Trophoblast cell (in vitro differentiated cells and primary cell): ENCODE measurements at regions not wholly inside any gene's neighbourhood (a gene's known extent, or its start where the extent isn't known, plus 50 kb on each side); places are given as distances from the start of the nearest gene placed in this dataset.
"Not testable (repeated sequence)": the region's sequence is repeated elsewhere in the genome, so short reads cannot be mapped to it uniquely, and the experiment has no call there.

Source experiments
- DNase-seq, 2 donors: peaks; one replicate each; pipeline ENCODE4 v3.0.0-alpha.2; 2016
- H2AFZ ChIP-seq: 2 replicates; pipeline ENCODE4 v1.6.1; 2013; ENCODE audit warnings: low read length, moderate library complexity, mild to moderate bottlenecking; ENCODE audit not compliant: insufficient read depth, poor library complexity
- H2AK5ac ChIP-seq: 2 replicates; pipeline ENCODE4 v1.6.1; 2013; ENCODE audit warnings: mild to moderate bottlenecking, low read length
- H2BK120ac ChIP-seq: 2 replicates; pipeline ENCODE4 v1.6.1; 2013; ENCODE audit warnings: low read length, mild to moderate bottlenecking, moderate library complexity; ENCODE audit not compliant: insufficient read depth, poor library complexity
- H2BK12ac ChIP-seq: 2 replicates; pipeline ENCODE4 v1.6.1; 2013; ENCODE audit warnings: mild to moderate bottlenecking, low read length, moderate library complexity
- H2BK5ac ChIP-seq: 2 replicates; pipeline ENCODE4 v1.6.1; 2013; ENCODE audit warnings: low read length, low read depth, moderate library complexity, mild to moderate bottlenecking; ENCODE audit not compliant: poor library complexity
- H3K14ac ChIP-seq: 2 replicates; pipeline ENCODE4 v1.6.1; 2013; ENCODE audit warnings: mild to moderate bottlenecking, low read length
- H3K18ac ChIP-seq: 2 replicates; pipeline ENCODE4 v1.6.1; 2013; ENCODE audit warnings: mild to moderate bottlenecking, low read length
- H3K23ac ChIP-seq: 2 replicates; pipeline ENCODE4 v1.6.1; 2013; ENCODE audit warnings: low read length
- H3K27ac ChIP-seq: 2 replicates; pipeline ENCODE4 v1.5.1; 2013; ENCODE audit warnings: low read depth, mild to moderate bottlenecking, inconsistent platforms, low read length, moderate library complexity
- H3K27me3 ChIP-seq: 2 replicates; pipeline ENCODE4 v1.6.1; 2013; ENCODE audit warnings: inconsistent platforms, mild to moderate bottlenecking, low read length, moderate library complexity; ENCODE audit not compliant: insufficient read depth
- H3K36me3 ChIP-seq, 2 experiments: 1 replicate in 1 of 2; 2 replicates in 1 of 2; pipeline ENCODE4 v1.6.1; 2013; ENCODE audit warnings: low read length in 2 of 2, mild to moderate bottlenecking in 2 of 2, moderate library complexity in 1 of 2; ENCODE audit not compliant: insufficient read depth in 2 of 2, control insufficient read depth in 1 of 2
- H3K4ac ChIP-seq: 2 replicates; pipeline ENCODE4 v1.6.1; 2013; ENCODE audit warnings: low read depth, mild to moderate bottlenecking, low read length, moderate library complexity
- H3K4me1 ChIP-seq, 2 experiments: 1 replicate in 1 of 2; 2 replicates in 1 of 2; pipeline ENCODE4 v1.6.1; 2013; ENCODE audit warnings: low read length in 2 of 2, mild to moderate bottlenecking in 2 of 2, moderate library complexity in 1 of 2; ENCODE audit not compliant: insufficient read depth in 2 of 2, control insufficient read depth in 1 of 2
- H3K4me2 ChIP-seq: 2 replicates; pipeline ENCODE4 v1.6.1; 2013; ENCODE audit warnings: inconsistent platforms, mild to moderate bottlenecking, low read length, moderate library complexity
- H3K4me3 ChIP-seq: 2 replicates; pipeline ENCODE4 v1.5.1; 2013; ENCODE audit warnings: mild to moderate bottlenecking, low read depth, low read length, inconsistent platforms
- H3K79me1 ChIP-seq: one replicate; pipeline ENCODE4 v1.6.1; 2013; ENCODE audit warnings: low read length
- H3K79me2 ChIP-seq: 2 replicates; pipeline ENCODE4 v1.6.1; 2013; ENCODE audit warnings: low read length, mild to moderate bottlenecking; ENCODE audit not compliant: control insufficient read depth, insufficient read depth, poor library complexity
- H3K9ac ChIP-seq: 2 replicates; pipeline ENCODE4 v1.6.1; 2013; ENCODE audit warnings: mild to moderate bottlenecking, low read length
- H3K9me3 ChIP-seq: 2 replicates; pipeline ENCODE4 v1.6.1; 2013; ENCODE audit warnings: low read depth, mild to moderate bottlenecking, control low read depth, inconsistent platforms, low read length; ENCODE audit not compliant: insufficient read depth
- H4K12ac ChIP-seq: 2 replicates; pipeline ENCODE4 v1.6.1; 2013; ENCODE audit warnings: low read depth, mild to moderate bottlenecking, low read length, moderate library complexity
- H4K8ac ChIP-seq: 2 replicates; pipeline ENCODE4 v1.6.1; 2013; ENCODE audit warnings: low read depth, mild to moderate bottlenecking, low read length, moderate library complexity
- H4K91ac ChIP-seq: one replicate; pipeline ENCODE4 v1.6.1; 2013; ENCODE audit warnings: low read depth, mild to moderate bottlenecking, low read length, moderate library complexity
- WGBS: extraction: QIAGEN DNeasy Blood & Tissue Kit; methylation state at CpG from one replicate; pipeline ENCODE4 v1.1.7; 2013; ENCODE audit warnings: missing lambda C conversion rate; ENCODE audit not compliant: insufficient read length, insufficient coverage; ENCODE audit errors: extremely low coverage; 5-methylcytosine and 5-hydroxymethylcytosine counted together

GRCh38 chr11:129710423-129710822 lies 105.2 kb upstream of the TMEM45B start:
- no peak overlapping the region for H2BK5ac ChIP-seq
- no peak overlapping the region for H4K8ac ChIP-seq
- H3K4me1 ChIP-seq: no peaks in the 10 kb centered on the region
- H2BK120ac ChIP-seq: no peak overlapping the region
- H2AK5ac ChIP-seq: no peak overlapping the region
- no peaks in the 10 kb centered on the region for H3K36me3 ChIP-seq
- DNase-seq: no peak
- H4K12ac ChIP-seq: no peak overlapping the region
- H4K91ac ChIP-seq: no peak overlapping the region
- H3K14ac ChIP-seq: no peak overlapping the region
- H3K27ac ChIP-seq: no peak overlapping the region
- H3K79me1 ChIP-seq: no peaks in the 10 kb centered on the region
- no peak overlapping the region for H2BK12ac ChIP-seq
- no peaks in the 10 kb centered on the region for H3K79me2 ChIP-seq
- H3K27me3 ChIP-seq: no peaks in the 10 kb centered on the region
- H3K4ac ChIP-seq: no peak overlapping the region
- H3K4me3 ChIP-seq: no peak overlapping the region
- no peak overlapping the region for H3K4me2 ChIP-seq
- peaks cover 3% of the 10 kb centered on the region for H3K9me3 ChIP-seq
- H3K18ac ChIP-seq: no peak overlapping the region
- no peak overlapping the region for H3K9ac ChIP-seq
- WGBS: no CpG with 5 or more reads among the region's 2 CpGs
- no peak overlapping the region for H2AFZ ChIP-seq
- no peak overlapping the region for H3K23ac ChIP-seq

GRCh38 chr11:129711760-129712159 lies 103.9 kb upstream of the TMEM45B start:
- Histone ChIP-seq H3K4me1 (no peaks in the 10 kb centered on the region), H3K36me3 (no peaks in the 10 kb centered on the region), H2AK5ac (no peak overlapping the region), H2BK120ac (no peak overlapping the region), H3K27me3 (no peaks in the 10 kb centered on the region), H2AFZ (no peak overlapping the region), H3K23ac (no peak overlapping the region), H3K14ac (no peak overlapping the region), H4K91ac (no peak overlapping the region), H3K18ac (no peak overlapping the region), H3K4ac (no peak overlapping the region), H3K79me2 (no peaks in the 10 kb centered on the region), H3K4me3 (no peak overlapping the region), H4K12ac (no peak overlapping the region), H4K8ac (no peak overlapping the region), H3K79me1 (no peaks in the 10 kb centered on the region), H2BK5ac (no peak overlapping the region), H2BK12ac (no peak overlapping the region), H3K4me2 (no peak overlapping the region), H3K9ac (no peak overlapping the region), H3K27ac (no peak overlapping the region), H3K9me3 (peaks cover 1% of the 10 kb centered on the region)
- no peak for DNase-seq
- no CpG with 5 or more reads among the region's 3 CpGs for WGBS

- H3K4me2 ChIP-seq, H2BK120ac ChIP-seq, H3K9ac ChIP-seq: not testable (repeated sequence)
Measured at GRCh38 chr11:129712486-129713240, 103.0 kb upstream of the TMEM45B start.

GRCh38 chr11:129719037-129719436 lies 96.6 kb upstream of the TMEM45B start:
- no peak overlapping the region for H2BK5ac ChIP-seq
- no peak overlapping the region for H3K9ac ChIP-seq
- no peaks in the 10 kb centered on the region for H3K79me2 ChIP-seq
- no peaks in the 10 kb centered on the region for H3K79me1 ChIP-seq
- no peak overlapping the region for H4K91ac ChIP-seq
- no peaks in the 10 kb centered on the region for H3K4me1 ChIP-seq
- no peak overlapping the region for H2BK12ac ChIP-seq
- no peak overlapping the region for H3K23ac ChIP-seq
- H3K36me3 ChIP-seq: no peaks in the 10 kb centered on the region
- H3K18ac ChIP-seq: no peak overlapping the region
- H4K12ac ChIP-seq: no peak overlapping the region
- H3K14ac ChIP-seq: no peak overlapping the region
- no peak overlapping the region for H3K4me3 ChIP-seq
- H4K8ac ChIP-seq: no peak overlapping the region
- H3K27me3 ChIP-seq: no peaks in the 10 kb centered on the region
- H2AK5ac ChIP-seq: no peak overlapping the region
- DNase-seq: no peak
- no peak overlapping the region for H3K27ac ChIP-seq
- H2AFZ ChIP-seq: no peak overlapping the region
- no peaks in the 10 kb centered on the region for H3K9me3 ChIP-seq
- no CpG with 5 or more reads among the region's 3 CpGs for WGBS
- no peak overlapping the region for H3K4me2 ChIP-seq
- H2BK120ac ChIP-seq: no peak overlapping the region
- no peak overlapping the region for H3K4ac ChIP-seq

More at GRCh38 chr11:129712486-129713240, 103.0 kb upstream of the TMEM45B start:
- WGBS: no CpG with 5 or more reads among the region's 25 CpGs
- H3K9me3 ChIP-seq, H3K4me3 ChIP-seq, H3K36me3 ChIP-seq, DNase-seq, H2BK5ac ChIP-seq, H3K4ac ChIP-seq, H3K27ac ChIP-seq, H4K12ac ChIP-seq, H4K8ac ChIP-seq, H3K4me1 ChIP-seq, H2AK5ac ChIP-seq, H2BK12ac ChIP-seq, H3K23ac ChIP-seq, H3K79me1 ChIP-seq, H3K18ac ChIP-seq, H2AFZ ChIP-seq, H3K14ac ChIP-seq, H3K79me2 ChIP-seq, H3K27me3 ChIP-seq, H4K91ac ChIP-seq: not testable (repeated sequence)
